Lower leg skin (tissue), 4 donors: ENCODE measurements at regions not wholly inside any gene's neighbourhood (a gene's known extent, or its start where the extent isn't known, plus 50 kb on each side); places are given as distances from the start of the nearest gene placed in this dataset.

Experiments used
- DNase-seq, 2 donors: peaks; one replicate each; pipeline ENCODE4 v3.0.0-alpha.2; 2019; ENCODE audit warnings: low spot score in 2 of 2
- H3K4me3 ChIP-seq: fragments of 200-600 bp; sonication (generic); 2 replicates; pipeline ENCODE4 v1.5.1; 2017; ENCODE audit warnings: mild to moderate bottlenecking, low read depth; ENCODE audit not compliant: poor library complexity, severe bottlenecking
- CTCF ChIP-seq, 3 donors: fragments of 450-650 bp; IDR thresholded peaks; one replicate each; pipeline ENCODE4 v1.5.1; 2016; ENCODE audit warnings: antibody characterized with exemption in 3 of 3, mild to moderate bottlenecking in 3 of 3, moderate library complexity in 2 of 3
- POLR2A ChIP-seq, 2 donors: fragments of 450-650 bp; IDR thresholded peaks; one replicate each; pipeline ENCODE4 v1.6.1; 2016 to 2017; ENCODE audit warnings: antibody characterized with exemption in 2 of 2, mild to moderate bottlenecking in 1 of 2, moderate library complexity in 1 of 2
- WGBS, 2 donors: methylation state at CpG; one replicate each; pipeline ENCODE4 v1.1.5; 2018; 5-methylcytosine and 5-hydroxymethylcytosine counted together
- intact Hi-C: fragments of 100-400 bp; cut with DNase I; formaldehyde crosslinking; loops from one replicate; pipeline ENCODE4 v1.15.0; 2023; ENCODE audit warnings: low total_unique reads

GRCh38 chr4:104549736-104550135 is 55.0 kb upstream of the CXXC4 start:
- no peak overlapping the region for H3K4me3 ChIP-seq
- no peak for DNase-seq
- WGBS, 2 donors = 62 to 63% methylated on average over 2 of the region's 2 CpGs
- TF ChIP-seq CTCF (IDR thresholded peaks at IDR 0.05) (no peak), POLR2A (IDR thresholded peaks at IDR 0.05) (no peak)
- intact Hi-C loops = no loop called here

DNA sequence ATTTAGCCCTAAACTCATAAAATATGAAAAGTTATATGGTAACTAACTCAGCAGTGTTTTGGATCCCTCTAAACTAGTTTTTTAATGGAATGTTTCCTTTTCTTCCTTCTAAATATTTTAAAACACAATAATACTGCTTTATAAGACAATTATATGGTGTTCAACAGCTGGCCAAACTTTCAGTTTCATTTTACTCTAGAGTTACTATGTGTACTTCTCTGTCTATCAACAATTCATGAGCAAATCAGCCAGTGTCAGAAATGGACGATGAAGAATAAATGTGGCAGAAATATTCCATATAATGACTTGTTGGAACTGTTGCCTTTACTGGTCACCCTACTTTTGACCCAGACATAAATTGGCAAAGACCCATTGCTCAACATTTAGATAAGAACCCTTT is 64.8 kb upstream of the CXXC4 start:
- DNase-seq = no peak
- intact Hi-C loops = no loop called here
- 72 to 85% methylated on average over 1 of the region's 1 CpG for WGBS, 2 donors
- no peak overlapping the region for H3K4me3 ChIP-seq
- TF ChIP-seq CTCF (IDR thresholded peaks at IDR 0.05) (no peak), POLR2A (IDR thresholded peaks at IDR 0.05) (no peak)

- TF ChIP-seq CTCF (IDR thresholded peaks at IDR 0.05) = no peak
- no peak for TF ChIP-seq POLR2A (IDR thresholded peaks at IDR 0.05)
- no peak overlapping the region for H3K4me3 ChIP-seq
- DNase-seq = no peak
- WGBS, 2 donors = 89 to 97% methylated on average over 2 of the region's 2 CpGs
- intact Hi-C loops = no loop called here
Observed at GRCh38 chr4:104571341-104571740, 76.6 kb upstream of the CXXC4 start.

- TF ChIP-seq POLR2A (IDR thresholded peaks at IDR 0.05) = no peak
- no peak for TF ChIP-seq CTCF (IDR thresholded peaks at IDR 0.05)
- DNase-seq = no peak
- intact Hi-C loops = no loop called here
- H3K4me3 ChIP-seq = no peak overlapping the region
- 72 to 85% methylated on average over 4 of the region's 4 CpGs for WGBS, 2 donors
Observed at GRCh38 chr4:104574371-104574770, 79.7 kb upstream of the CXXC4 start.

GRCh38 chr4:104575278-104575677 is 80.6 kb upstream of the CXXC4 start:
- DNase-seq = no peak

More at GRCh38 chr4:104575278-104575677, 80.6 kb upstream of the CXXC4 start:
- intact Hi-C loops = no loop called here
- WGBS, 2 donors = 74 to 83% methylated on average over 1 of the region's 1 CpG
- no peak for TF ChIP-seq POLR2A (IDR thresholded peaks at IDR 0.05)
- no peak for TF ChIP-seq CTCF (IDR thresholded peaks at IDR 0.05)
- H3K4me3 ChIP-seq = no peak overlapping the region
